HG03469 (cell line): ENCODE measurements at regions not wholly inside any gene's neighbourhood (a gene's known extent, or its start where the extent isn't known, plus 50 kb on each side); places are given as distances from the start of the nearest gene placed in this dataset.
"Not testable (repeated sequence)": the region's sequence is repeated elsewhere in the genome, so short reads cannot be mapped to it uniquely, and the experiment has no call there.

Source experiments
- ATAC-seq: cut with Tn5 transposase; IDR thresholded peaks from one replicate; pipeline ENCODE4 v1.9.1; 2021; ENCODE audit warnings: mild to moderate bottlenecking, moderate library complexity, moderate number of reproducible peaks; ENCODE audit not compliant: unreplicated experiment

GRCh38 chr4:187046471-187046870, 322.8 kb upstream of the FAT1 start:
- no peak for ATAC-seq

GRCh38 chr4:187059021-187059420, 335.4 kb upstream of the FAT1 start:
- ATAC-seq = no peak

GRCh38 chr4:187059895-187060294, 336.2 kb upstream of the FAT1 start:
- no peak for ATAC-seq

GRCh38 chr4:187060551-187060950, 336.9 kb upstream of the FAT1 start:
- ATAC-seq = no peak

GRCh38 chr4:187063251-187063650, 339.6 kb upstream of the FAT1 start:
- ATAC-seq = no peak

- no peak for ATAC-seq
Observed at GRCh38 chr4:187064033-187064432, 340.4 kb upstream of the FAT1 start.

- ATAC-seq = no peak
Observed at GRCh38 chr4:187065396-187065795, 341.7 kb upstream of the FAT1 start.

GRCh38 chr4:187065806-187066205, 342.1 kb upstream of the FAT1 start:
- ATAC-seq = no peak

GRCh38 chr4:187069398-187069797, 345.7 kb upstream of the FAT1 start:
- no peak for ATAC-seq

GRCh38 chr4:187070158-187070557, 346.5 kb upstream of the FAT1 start:
- ATAC-seq = no peak

- ATAC-seq = no peak
Observed at GRCh38 chr4:187070740-187071139, 347.1 kb upstream of the FAT1 start.

GRCh38 chr4:187071946-187072600, 348.4 kb upstream of the FAT1 start:
- no peak for ATAC-seq

- ATAC-seq = no peak
Observed at GRCh38 chr4:187073820-187074219, 350.2 kb upstream of the FAT1 start.

GRCh38 chr4:187075514-187075913, 351.9 kb upstream of the FAT1 start:
- ATAC-seq = no peak

GRCh38 chr4:187077744-187078401, 354.2 kb upstream of the FAT1 start:
- no peak for ATAC-seq

- no peak for ATAC-seq
Observed at GRCh38 chr4:187084701-187085100, 361.0 kb upstream of the FAT1 start.

- ATAC-seq = no peak
Observed at GRCh38 chr4:187085339-187085738, 361.7 kb upstream of the FAT1 start.

- no peak for ATAC-seq
Observed at GRCh38 chr4:187086151-187086550, 362.5 kb upstream of the FAT1 start.

GRCh38 chr4:187088070-187088799, 364.6 kb upstream of the FAT1 start:
- no peak for ATAC-seq

- no peak for ATAC-seq
Observed at GRCh38 chr4:187090401-187090800, 366.7 kb upstream of the FAT1 start.

GRCh38 chr4:187090832-187091231, 367.2 kb upstream of the FAT1 start:
- ATAC-seq = not testable (repeated sequence)

GRCh38 chr4:187094144-187094543, 370.5 kb upstream of the FAT1 start:
- no peak for ATAC-seq
